Hepatocyte (in vitro differentiated cells): ENCODE measurements at regions not wholly inside any gene's neighbourhood (a gene's known extent, or its start where the extent isn't known, plus 50 kb on each side); places are given as distances from the start of the nearest gene placed in this dataset.
A peak's percentile ranks its signal among the peaks of the same experiment; 100 is the strongest.

Experiments
- DNase-seq: peaks from one replicate; pipeline ENCODE4 v3.0.0-alpha.2; 2016; ENCODE audit warnings: low spot score
- H2AFZ ChIP-seq: fragments of 200-600 bp; sonication (generic); 2 replicates; pipeline ENCODE4 v1.6.0; 2016; ENCODE audit warnings: antibody characterized with exemption, mild to moderate bottlenecking
- H3K27ac ChIP-seq: fragments of 200-600 bp; sonication (generic); 2 replicates; pipeline ENCODE4 v1.5.1; 2016; ENCODE audit warnings: mild to moderate bottlenecking
- H3K27me3 ChIP-seq: fragments of 200-600 bp; sonication (generic); 2 replicates; pipeline ENCODE4 v1.6.1; 2016
- H3K36me3 ChIP-seq: fragments of 200-600 bp; sonication (generic); replicated peaks from 2 replicates; pipeline ENCODE4 v1.5.1; 2016; ENCODE audit warnings: low read depth; ENCODE audit not compliant: insufficient read depth
- H3K4me1 ChIP-seq: fragments of 200-600 bp; sonication (generic); 2 replicates; pipeline ENCODE4 v1.5.1; 2016; ENCODE audit warnings: mild to moderate bottlenecking, moderate library complexity; ENCODE audit not compliant: insufficient read depth
- H3K4me2 ChIP-seq: fragments of 200-600 bp; sonication (generic); 2 replicates; pipeline ENCODE4 v1.6.0; 2016
- H3K4me3 ChIP-seq: fragments of 200-600 bp; sonication (generic); 2 replicates; pipeline ENCODE4 v1.5.1; 2016; ENCODE audit warnings: mild to moderate bottlenecking
- H3K79me2 ChIP-seq: fragments of 200-600 bp; sonication (generic); 2 replicates; pipeline ENCODE4 v1.6.0; 2017; ENCODE audit warnings: mild to moderate bottlenecking
- H3K9me2 ChIP-seq: fragments of 200-600 bp; sonication (generic); replicated peaks from 2 replicates; pipeline ENCODE4 v1.6.0; 2017; ENCODE audit warnings: mild to moderate bottlenecking; ENCODE audit not compliant: insufficient read depth
- H3K9me3 ChIP-seq: fragments of 200-600 bp; sonication (generic); 2 replicates; pipeline ENCODE4 v1.5.1; 2016; ENCODE audit warnings: low read depth, mild to moderate bottlenecking
- H4K20me1 ChIP-seq: fragments of 200-600 bp; sonication (generic); 2 replicates; pipeline ENCODE4 v1.6.0; 2016; ENCODE audit warnings: mild to moderate bottlenecking; ENCODE audit not compliant: insufficient read depth, poor library complexity, severe bottlenecking
- CTCF ChIP-seq: fragments of 200-600 bp; sonication (generic); IDR thresholded peaks from 2 replicates; pipeline ENCODE4 v1.5.1; 2016; ENCODE audit warnings: antibody characterized with exemption, mild to moderate bottlenecking; ENCODE audit not compliant: poor library complexity
- EZH2 ChIP-seq: fragments of 200-600 bp; sonication (generic); IDR thresholded peaks from 2 replicates; pipeline ENCODE4 v1.6.1; 2016; ENCODE audit warnings: antibody characterized with exemption, mild to moderate bottlenecking, borderline replicate concordance
- EZH2phosphoT487 ChIP-seq: fragments of 200-600 bp; sonication (generic); IDR thresholded peaks from one replicate; pipeline ENCODE4 v1.6.1; 2018; ENCODE audit warnings: antibody characterized with exemption, mild to moderate bottlenecking, low read depth, moderate library complexity; ENCODE audit not compliant: unreplicated experiment, severe bottlenecking
- WGBS: methylation state at CpG from one replicate; pipeline ENCODE4 v1.1.6; 2016; ENCODE audit warnings: low lambda C conversion rate; ENCODE audit errors: missing lambda C conversion rate; 5-methylcytosine and 5-hydroxymethylcytosine counted together

GRCh38 chr6:145540741-145541140 lies 194.6 kb downstream of the EPM2A start:
- no peaks in the 10 kb centered on the region for H3K36me3 ChIP-seq
- no peaks in the 10 kb centered on the region for H3K9me2 ChIP-seq
- no peak overlapping the region for H2AFZ ChIP-seq
- no peak overlapping the region for H3K4me2 ChIP-seq
- 94% methylated on average over 2 of the region's 2 CpGs for WGBS
- no peaks in the 10 kb centered on the region for H3K4me1 ChIP-seq
- H3K79me2 ChIP-seq: no peaks in the 10 kb centered on the region
- no peak for DNase-seq
- TF ChIP-seq CTCF (no peak), EZH2 (no peak), EZH2phosphoT487 (no peak)
- H3K9me3 ChIP-seq: no peaks in the 10 kb centered on the region
- H3K27me3 ChIP-seq: no peaks in the 10 kb centered on the region
- no peaks in the 10 kb centered on the region for H4K20me1 ChIP-seq
- H3K4me3 ChIP-seq: no peak overlapping the region
- no peak overlapping the region for H3K27ac ChIP-seq

GRCh38 chr6:145544041-145544440 lies 191.3 kb downstream of the EPM2A start:
- Histone ChIP-seq H3K79me2 (no peaks in the 10 kb centered on the region), H3K36me3 (no peaks in the 10 kb centered on the region), H3K27me3 (no peaks in the 10 kb centered on the region), H3K9me2 (no peaks in the 10 kb centered on the region), H2AFZ (no peak overlapping the region), H3K9me3 (no peaks in the 10 kb centered on the region), H4K20me1 (no peaks in the 10 kb centered on the region), H3K4me3 (no peak overlapping the region), H3K4me1 (peaks cover 4% of the 10 kb centered on the region), H3K27ac (peak overlapping the region; percentile 21), H3K4me2 (no peak overlapping the region)
- 50% methylated on average over 1 of the region's 1 CpG for WGBS
- TF ChIP-seq EZH2phosphoT487: no peak
- no peak for TF ChIP-seq EZH2
- no peak for TF ChIP-seq CTCF
- DNase-seq: peak; percentile 55

GRCh38 chr6:145544514-145544913 lies 190.8 kb downstream of the EPM2A start:
- H2AFZ ChIP-seq: no peak overlapping the region
- H3K4me2 ChIP-seq: no peak overlapping the region
- no peak overlapping the region for H3K4me3 ChIP-seq
- H3K27me3 ChIP-seq: no peaks in the 10 kb centered on the region
- DNase-seq: no peak
- TF ChIP-seq CTCF (no peak), EZH2phosphoT487 (no peak), EZH2 (no peak)
- H3K4me1 ChIP-seq: peaks cover 4% of the 10 kb centered on the region
- H3K27ac ChIP-seq: peak overlapping the region; percentile 21
- no peaks in the 10 kb centered on the region for H3K9me2 ChIP-seq
- WGBS: 60% methylated on average over 2 of the region's 2 CpGs
- no peaks in the 10 kb centered on the region for H4K20me1 ChIP-seq
- no peaks in the 10 kb centered on the region for H3K9me3 ChIP-seq
- H3K79me2 ChIP-seq: no peaks in the 10 kb centered on the region
- H3K36me3 ChIP-seq: no peaks in the 10 kb centered on the region

GRCh38 chr6:145546265-145546664 lies 189.1 kb downstream of the EPM2A start:
- Histone ChIP-seq H2AFZ (no peak overlapping the region), H3K4me2 (no peak overlapping the region), H3K36me3 (no peaks in the 10 kb centered on the region), H3K9me3 (no peaks in the 10 kb centered on the region), H3K4me1 (peaks cover 7% of the 10 kb centered on the region), H3K79me2 (no peaks in the 10 kb centered on the region), H4K20me1 (no peaks in the 10 kb centered on the region), H3K27ac (no peak overlapping the region), H3K9me2 (no peaks in the 10 kb centered on the region), H3K4me3 (no peak overlapping the region), H3K27me3 (no peaks in the 10 kb centered on the region)
- no peak for TF ChIP-seq EZH2
- TF ChIP-seq CTCF: no peak
- no peak for TF ChIP-seq EZH2phosphoT487
- DNase-seq: no peak
